HG03108 (cell line): ENCODE measurements at regions not wholly inside any gene's neighbourhood (a gene's known extent, or its start where the extent isn't known, plus 50 kb on each side); places are given as distances from the start of the nearest gene placed in this dataset.
"Not testable (repeated sequence)": the region's sequence is repeated elsewhere in the genome, so short reads cannot be mapped to it uniquely, and the experiment has no call there.

Experiments used
- ATAC-seq: cut with Tn5 transposase; IDR thresholded peaks from one replicate; pipeline ENCODE4 v1.9.1; 2021; ENCODE audit warnings: moderate library complexity; ENCODE audit not compliant: unreplicated experiment

DNA sequence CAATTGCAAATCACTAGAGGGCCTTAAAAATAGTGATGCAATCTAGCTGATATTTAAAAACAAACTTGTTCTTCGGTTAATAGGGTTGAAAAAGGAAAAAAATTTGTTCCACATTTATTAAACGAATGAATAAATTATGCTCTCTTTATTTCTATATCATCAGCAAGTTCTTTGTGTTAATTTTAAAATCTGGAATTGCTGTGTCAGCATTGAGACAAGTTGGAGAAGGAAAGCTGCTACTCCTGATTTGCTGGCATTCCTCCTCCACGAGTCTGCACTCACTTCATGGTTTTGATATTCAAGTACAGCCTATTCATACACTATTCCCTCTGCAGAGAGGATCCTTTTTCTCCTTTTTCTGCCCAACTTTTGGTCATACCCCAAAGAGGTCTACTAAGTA, 117.6 kb downstream of the MRPL39 start:
- ATAC-seq: no peak

DNA sequence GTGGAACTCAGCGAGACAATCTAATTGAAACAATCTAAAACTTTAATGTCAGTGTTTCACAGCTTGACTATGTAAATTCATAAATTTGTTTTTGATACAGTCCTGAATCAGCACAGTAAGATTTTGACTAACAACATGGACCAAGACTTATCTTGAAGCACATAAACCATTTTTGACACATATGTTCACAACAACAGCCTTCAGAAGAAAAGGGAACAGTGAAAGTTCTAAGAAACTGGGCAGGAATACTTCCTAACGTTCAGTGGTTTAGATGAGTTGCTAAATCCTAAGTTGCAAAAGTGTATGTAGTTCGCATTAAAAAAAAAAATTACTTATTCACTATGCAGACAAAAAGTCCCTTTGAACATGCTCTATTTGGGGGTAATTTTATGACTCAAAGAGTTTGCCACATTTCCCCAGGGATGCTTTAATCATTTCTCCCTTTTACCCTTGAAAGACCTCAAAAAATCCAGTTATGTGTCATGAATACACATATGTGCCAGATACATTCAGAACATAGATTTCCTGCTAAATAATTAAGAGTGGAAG, 120.2 kb downstream of the MRPL39 start:
- ATAC-seq: peak; percentile 50

DNA sequence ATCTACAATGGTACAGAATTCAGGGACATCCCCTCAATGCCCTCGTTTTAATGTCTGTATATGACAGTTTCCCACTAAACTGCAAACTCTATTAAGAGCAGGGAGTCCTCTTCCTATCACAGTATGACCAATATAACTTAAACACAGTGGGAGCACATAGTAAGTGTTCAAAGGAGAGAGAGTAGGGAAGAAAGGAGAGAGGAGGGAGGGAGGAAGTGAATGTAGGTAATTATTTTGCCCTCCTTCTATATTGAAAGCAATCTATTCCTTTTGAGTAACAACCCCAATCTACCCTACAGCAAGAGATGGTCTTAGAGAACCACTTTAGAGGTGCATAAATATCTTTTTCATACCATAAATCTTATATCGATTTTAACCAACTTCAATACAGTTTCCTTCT, 121.4 kb downstream of the MRPL39 start:
- no peak for ATAC-seq

- no peak for ATAC-seq
These were observed 139.4 kb downstream of the MRPL39 start for GRCh38 chr21:25467896-25468295.

GRCh38 chr21:25467071-25467470, 140.2 kb downstream of the MRPL39 start:
- not testable (repeated sequence) for ATAC-seq

- ATAC-seq: no peak
These were observed 140.8 kb downstream of the MRPL39 start for GRCh38 chr21:25466470-25466869.

DNA sequence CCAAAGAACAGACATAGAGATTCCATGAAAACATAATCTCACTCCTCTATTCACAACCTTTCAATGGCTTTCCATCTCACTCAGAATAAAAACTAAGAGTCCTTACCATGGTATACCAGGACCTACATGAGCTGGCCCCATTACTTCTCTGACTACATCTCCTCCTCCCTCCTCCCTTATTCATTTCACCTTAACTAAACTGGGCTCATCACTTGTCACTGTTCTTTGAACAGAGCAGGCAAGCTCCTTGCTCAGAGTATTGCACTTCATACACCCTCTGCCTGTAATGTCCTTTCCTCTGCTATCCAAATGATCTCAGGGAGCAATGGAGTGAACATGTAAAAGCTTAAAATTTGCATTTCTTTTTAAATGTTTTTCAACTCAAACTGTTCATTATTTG, 142.0 kb downstream of the MRPL39 start:
- no peak for ATAC-seq

DNA sequence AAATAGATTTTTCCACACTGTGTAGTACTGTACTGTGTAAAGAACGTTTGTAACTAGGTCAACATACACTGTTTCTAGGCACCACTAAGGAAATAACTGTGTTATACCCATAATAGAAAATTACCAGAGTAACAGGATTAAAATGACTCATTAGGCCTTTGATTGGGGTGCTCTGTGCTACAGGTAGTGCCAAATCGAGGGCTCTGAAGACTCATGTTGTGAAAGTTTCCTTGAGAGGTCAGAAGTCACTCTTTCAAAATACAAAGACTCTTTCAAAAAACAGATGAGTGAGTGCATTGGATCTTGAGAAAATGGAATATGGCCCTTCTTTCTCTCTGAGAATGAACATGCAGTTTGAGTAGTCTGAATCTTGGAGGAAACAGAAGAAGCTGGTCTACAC, 143.0 kb downstream of the MRPL39 start:
- ATAC-seq: no peak

- ATAC-seq: peak; percentile 46
These were observed 144.7 kb downstream of the MRPL39 start for GRCh38 chr21:25462517-25462971.

- no peak for ATAC-seq
These were observed 145.6 kb downstream of the MRPL39 start for GRCh38 chr21:25461725-25462124.

DNA sequence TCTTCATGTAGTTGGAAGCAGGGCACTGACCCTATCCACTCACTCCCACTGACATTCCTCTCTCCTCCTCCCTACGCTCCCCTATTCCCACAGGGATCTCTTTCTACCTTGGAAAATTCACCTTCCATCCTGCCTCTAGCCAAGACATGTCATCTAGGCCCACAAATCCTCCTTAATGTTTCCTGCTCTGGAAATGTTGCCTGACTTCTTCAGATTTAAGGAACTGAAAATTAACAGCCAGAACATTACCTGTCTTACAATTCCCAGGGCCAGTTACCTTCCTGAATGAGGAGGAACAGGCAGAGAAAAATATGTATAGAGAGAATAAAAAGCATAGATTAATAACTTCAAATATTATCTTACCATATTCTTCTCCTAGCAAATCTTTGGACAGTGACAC, 147.3 kb downstream of the MRPL39 start:
- no peak for ATAC-seq

DNA sequence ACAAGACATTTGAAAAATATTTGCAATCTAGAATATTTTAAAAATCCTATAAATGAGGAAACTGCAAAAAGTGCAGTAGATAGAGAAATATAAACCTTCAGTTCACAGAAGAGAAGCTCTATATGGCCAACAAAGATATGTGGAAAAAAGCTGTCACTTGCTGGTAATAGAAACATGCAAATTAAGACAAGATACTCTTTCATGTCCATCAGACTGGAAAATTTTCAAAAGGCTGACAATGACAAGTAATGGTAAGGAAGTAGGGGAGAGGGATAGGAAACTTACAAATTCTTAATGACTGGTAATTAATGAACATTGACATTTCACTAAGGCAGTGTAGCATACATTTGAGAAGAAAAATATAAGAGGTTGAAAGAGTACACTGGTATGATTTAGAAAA, 147.9 kb downstream of the MRPL39 start:
- ATAC-seq: no peak

- no peak for ATAC-seq
These were observed 148.8 kb downstream of the MRPL39 start for GRCh38 chr21:25458484-25458883.

- no peak for ATAC-seq
These were observed 149.3 kb downstream of the MRPL39 start for GRCh38 chr21:25457946-25458345.

DNA sequence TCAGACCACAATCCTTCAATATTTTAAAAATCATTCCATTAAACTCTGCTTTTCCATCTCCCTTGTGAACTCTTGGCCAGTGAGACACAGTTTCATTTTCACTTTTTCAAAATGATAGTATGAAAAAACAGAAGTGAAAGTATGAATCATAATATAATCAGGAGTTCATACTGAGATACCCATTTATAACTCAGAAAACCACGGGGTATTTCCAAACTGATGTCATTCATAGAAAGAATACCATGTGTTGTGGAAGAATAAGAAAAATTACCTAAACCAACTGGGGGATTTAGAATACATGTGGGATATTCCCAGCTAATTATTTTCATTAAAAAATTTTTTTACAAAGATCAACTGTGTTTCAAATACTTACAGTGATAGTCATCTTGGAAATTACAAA, 149.9 kb downstream of the MRPL39 start:
- peak; percentile 61 for ATAC-seq

DNA sequence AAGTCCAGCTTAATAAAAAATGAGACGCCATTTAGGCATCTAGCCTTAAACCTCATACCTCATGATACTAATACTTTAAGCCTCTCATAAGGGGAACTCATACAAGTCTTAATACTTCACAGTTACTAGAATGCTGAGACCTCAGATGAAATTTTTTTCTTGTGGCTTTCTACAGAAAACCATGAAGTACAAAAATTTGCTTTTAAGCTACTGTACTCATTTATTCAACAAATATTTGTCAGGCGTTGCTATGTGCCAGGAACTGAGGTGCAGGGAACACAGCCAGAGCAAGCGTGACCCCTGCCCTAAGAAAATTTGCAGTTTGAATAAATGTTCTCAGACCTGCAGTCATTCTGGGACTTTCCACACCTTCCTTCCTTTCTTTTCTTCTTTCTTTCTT, 150.6 kb downstream of the MRPL39 start:
- peak; percentile 36 for ATAC-seq

DNA sequence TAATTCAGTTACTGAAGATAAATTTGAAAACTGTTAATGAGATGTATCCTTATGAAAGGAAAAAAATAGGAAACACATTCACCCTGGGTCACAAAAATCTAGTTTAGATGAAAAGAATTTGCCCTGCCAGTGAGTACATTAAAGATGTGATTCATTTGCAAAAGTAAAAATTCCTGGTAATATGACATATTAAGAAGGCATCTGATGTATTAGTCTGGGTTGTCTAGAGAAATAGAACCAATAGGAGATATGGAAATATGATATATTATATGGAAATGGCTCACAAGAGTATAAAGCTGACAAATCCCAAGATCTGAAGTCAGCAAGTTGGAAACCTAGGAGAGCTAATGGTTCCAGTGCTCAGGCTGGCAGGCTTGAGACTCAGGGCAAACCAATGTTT, 153.8 kb downstream of the MRPL39 start:
- ATAC-seq: no peak

GRCh38 chr21:25449950-25450349, 157.3 kb downstream of the MRPL39 start:
- ATAC-seq: no peak

DNA sequence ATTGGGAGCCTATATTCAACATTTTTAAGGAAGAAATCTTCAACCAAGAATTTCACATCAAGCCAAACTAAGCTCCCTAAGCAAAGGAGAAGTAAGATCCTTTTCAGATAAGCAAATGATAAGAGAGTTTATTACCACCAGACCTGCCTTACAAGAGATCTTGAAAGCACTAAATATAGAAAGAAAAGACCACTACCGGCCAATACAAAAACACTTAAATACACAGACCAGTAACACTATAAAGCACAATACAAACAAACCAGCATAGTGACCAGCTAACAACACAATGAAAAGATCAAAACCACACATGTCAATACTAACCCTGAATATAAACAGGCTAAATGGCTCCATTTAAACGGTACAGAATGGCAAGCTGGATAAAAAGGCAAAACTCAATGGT, 165.4 kb downstream of the MRPL39 start:
- ATAC-seq: no peak

GRCh38 chr21:25437465-25437864, 169.8 kb downstream of the MRPL39 start:
- not testable (repeated sequence) for ATAC-seq

GRCh38 chr21:25428537-25428936, 178.7 kb downstream of the MRPL39 start:
- peak; percentile 38 for ATAC-seq

DNA sequence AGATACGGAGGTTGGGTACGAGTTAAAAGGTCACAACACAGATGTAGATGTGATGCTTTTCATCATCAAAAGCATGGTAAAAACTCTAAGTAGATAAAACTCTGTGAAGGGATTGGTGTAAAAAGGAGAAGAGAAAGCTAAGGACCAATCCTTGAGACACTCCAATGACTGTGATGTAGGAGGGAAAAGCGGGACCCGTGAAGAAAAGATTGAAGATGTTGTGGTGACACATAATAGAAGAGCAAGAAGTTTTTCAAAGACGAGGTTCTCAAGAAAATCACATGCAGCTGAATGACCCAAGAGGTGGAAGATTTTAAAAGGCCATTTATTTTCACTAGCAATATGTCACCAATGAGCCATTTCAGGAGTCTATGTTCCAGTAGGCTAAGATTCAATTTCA, 179.5 kb downstream of the MRPL39 start:
- ATAC-seq: no peak

DNA sequence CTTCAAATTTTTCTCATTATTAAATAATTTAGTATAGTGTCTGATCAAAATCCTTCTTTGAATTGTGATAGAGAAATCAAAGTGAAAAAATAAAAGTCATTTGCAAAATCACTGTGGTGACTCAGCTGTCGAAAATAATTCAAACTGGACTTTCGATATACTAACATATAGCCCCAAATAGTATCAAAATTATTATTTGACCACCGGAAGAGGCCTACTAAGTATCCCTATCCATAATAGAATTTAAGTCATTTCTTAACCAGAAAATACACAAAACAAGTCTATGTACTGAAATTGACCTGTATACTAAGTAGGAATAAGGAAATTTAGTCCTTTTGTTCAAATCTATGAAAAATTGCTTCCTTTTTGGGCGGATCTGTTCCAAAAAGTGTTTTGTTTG, 180.7 kb downstream of the MRPL39 start:
- no peak for ATAC-seq
